Duodenal mucosa (tissue), 2 donors: ENCODE measurements at regions not wholly inside any gene's neighbourhood (a gene's known extent, or its start where the extent isn't known, plus 50 kb on each side); places are given as distances from the start of the nearest gene placed in this dataset.

Experiments
- H3K27ac ChIP-seq: one replicate; pipeline ENCODE4 v1.7.0; 2013; ENCODE audit warnings: low read depth, low read length
- H3K27me3 ChIP-seq, 2 donors: one replicate each; pipeline ENCODE4 v1.7.0; 2013; ENCODE audit warnings: low read length in 2 of 2, control low read depth in 1 of 2; ENCODE audit not compliant: insufficient read depth in 2 of 2, control insufficient read depth in 1 of 2
- H3K36me3 ChIP-seq, 2 donors: one replicate each; pipeline ENCODE4 v1.7.0; 2013; ENCODE audit warnings: low read length in 2 of 2, control low read depth in 1 of 2; ENCODE audit not compliant: insufficient read depth in 2 of 2, control insufficient read depth in 1 of 2
- H3K4me1 ChIP-seq, 2 donors: one replicate each; pipeline ENCODE4 v1.7.0; 2013; ENCODE audit warnings: low read length in 2 of 2, control low read depth in 1 of 2; ENCODE audit not compliant: insufficient read depth in 2 of 2, control insufficient read depth in 1 of 2
- H3K4me3 ChIP-seq, 2 donors: one replicate each; pipeline ENCODE4 v1.7.0; 2013; ENCODE audit warnings: low read length in 2 of 2, low read depth in 1 of 2
- H3K9ac ChIP-seq, 2 donors: one replicate each; pipeline ENCODE4 v1.7.0; 2013; ENCODE audit warnings: low read length in 2 of 2, low read depth in 1 of 2
- H3K9me3 ChIP-seq, 2 donors: one replicate each; pipeline ENCODE4 v1.7.0; 2013; ENCODE audit warnings: low read length in 2 of 2, control low read depth in 1 of 2; ENCODE audit not compliant: control insufficient read depth in 1 of 2

GRCh38 chr4:96972920-96973319 is 1133.0 kb downstream of the PDHA2 start:
- Histone ChIP-seq H3K9ac (no peak overlapping the region), H3K36me3 (no peaks in the 10 kb centered on the region), H3K9me3 (no peaks in the 10 kb centered on the region), H3K27ac (no peak overlapping the region), H3K27me3 (no peaks in the 10 kb centered on the region), H3K4me1 (no peaks in the 10 kb centered on the region), H3K4me3 (no peak overlapping the region)

DNA sequence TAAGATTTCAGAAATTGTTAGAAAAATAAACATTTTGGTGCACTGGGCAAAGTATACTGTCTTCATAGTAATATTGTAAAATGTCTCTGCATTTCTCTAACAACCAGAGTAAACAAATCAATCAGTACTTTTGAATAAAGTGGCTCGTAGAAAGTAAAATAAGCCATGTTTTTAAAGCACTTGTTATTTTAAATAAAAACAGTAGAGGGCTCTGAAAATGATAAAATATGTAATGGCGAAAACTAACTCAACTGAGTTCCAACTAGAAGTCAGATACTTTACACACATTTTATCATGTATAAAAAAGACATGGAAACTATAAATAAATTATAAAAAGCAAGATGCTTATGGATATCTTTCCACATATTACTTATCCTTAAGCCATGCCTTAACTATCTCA is 1134.4 kb downstream of the PDHA2 start:
- Histone ChIP-seq H3K36me3 (no peaks in the 10 kb centered on the region), H3K27ac (no peak overlapping the region), H3K4me1 (no peaks in the 10 kb centered on the region), H3K27me3 (no peaks in the 10 kb centered on the region), H3K4me3 (no peak overlapping the region), H3K9me3 (no peaks in the 10 kb centered on the region), H3K9ac (no peak overlapping the region)

DNA sequence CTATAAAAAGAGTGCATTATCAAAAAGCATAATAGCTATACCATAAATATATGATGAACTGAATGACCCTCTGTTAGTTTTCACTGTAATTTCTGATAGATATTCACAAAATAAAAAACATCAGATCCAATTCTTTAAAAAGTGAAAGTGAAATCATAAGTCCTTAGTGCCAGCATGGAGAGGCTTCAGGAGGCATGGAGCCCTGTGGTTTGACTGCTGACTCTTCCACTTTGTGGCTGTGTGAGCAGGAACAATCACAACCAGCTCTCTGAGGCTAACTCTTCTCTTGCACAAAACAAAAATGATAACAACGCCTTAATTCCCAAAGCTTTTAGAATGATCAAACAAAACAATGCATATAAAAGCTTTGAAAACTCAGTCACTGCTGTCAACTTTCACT is 1143.9 kb downstream of the PDHA2 start:
- H3K27me3 ChIP-seq = no peaks in the 10 kb centered on the region
- H3K36me3 ChIP-seq = no peaks in the 10 kb centered on the region
- peaks cover 0 to 3% of the 10 kb centered on the region in 2 donors for H3K9me3 ChIP-seq
- no peaks in the 10 kb centered on the region for H3K4me1 ChIP-seq
- H3K9ac ChIP-seq = no peak overlapping the region
- H3K27ac ChIP-seq = no peak overlapping the region
- H3K4me3 ChIP-seq = no peak overlapping the region

DNA sequence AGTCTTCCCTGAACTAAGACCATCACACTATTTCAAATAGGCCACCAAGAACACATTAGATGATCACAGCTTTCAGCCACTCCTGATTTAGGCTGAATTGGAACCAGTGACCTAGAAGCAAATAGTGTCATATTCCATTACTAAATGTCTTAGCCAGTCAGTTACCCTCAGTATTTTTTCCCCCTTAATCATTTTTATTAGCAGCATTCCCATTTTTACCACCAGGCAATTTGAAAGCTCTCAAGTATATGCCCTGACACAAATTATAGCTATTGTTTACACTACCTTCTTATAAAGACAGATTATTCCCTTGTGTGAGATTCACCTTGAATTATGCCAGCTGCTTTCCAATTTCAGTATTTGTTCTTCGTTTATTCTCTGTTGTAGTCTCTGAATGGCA is 1146.9 kb downstream of the PDHA2 start:
- Histone ChIP-seq H3K4me3 (no peak overlapping the region), H3K9ac (no peak overlapping the region), H3K4me1 (no peaks in the 10 kb centered on the region), H3K27ac (no peak overlapping the region), H3K36me3 (no peaks in the 10 kb centered on the region), H3K9me3 (no peaks in the 10 kb centered on the region), H3K27me3 (no peaks in the 10 kb centered on the region)

GRCh38 chr4:96991083-96991482 is 1151.2 kb downstream of the PDHA2 start:
- Histone ChIP-seq H3K4me1 (no peaks in the 10 kb centered on the region), H3K27ac (no peak overlapping the region), H3K9ac (no peak overlapping the region), H3K36me3 (no peaks in the 10 kb centered on the region), H3K9me3 (no peaks in the 10 kb centered on the region), H3K4me3 (no peak overlapping the region), H3K27me3 (no peaks in the 10 kb centered on the region)

DNA sequence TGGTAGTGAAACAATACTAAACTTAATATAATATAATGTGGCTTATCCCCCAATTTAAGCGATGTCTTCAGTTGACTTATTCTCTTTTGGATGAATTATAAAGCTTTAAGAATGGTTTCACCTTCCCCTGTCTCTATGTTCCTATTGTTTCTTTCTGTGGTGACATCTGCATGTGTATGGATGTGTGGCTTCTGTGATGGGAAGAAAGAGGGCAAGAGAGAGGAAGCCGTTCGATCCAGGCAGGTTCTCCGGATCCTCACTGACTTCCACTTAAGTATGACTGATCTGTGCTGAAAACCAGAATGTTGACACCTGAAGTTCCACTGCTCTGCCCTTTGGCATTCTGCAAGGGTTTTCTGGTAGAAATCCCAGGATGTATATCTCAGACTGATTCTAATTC is 1150.8 kb downstream of the STPG2 start:
- Histone ChIP-seq H3K9me3 (no peaks in the 10 kb centered on the region), H3K36me3 (no peaks in the 10 kb centered on the region), H3K4me1 (no peaks in the 10 kb centered on the region), H3K9ac (no peak overlapping the region), H3K27me3 (no peaks in the 10 kb centered on the region), H3K4me3 (no peak overlapping the region), H3K27ac (no peak overlapping the region)

- Histone ChIP-seq H3K27me3 (no peaks in the 10 kb centered on the region), H3K36me3 (no peaks in the 10 kb centered on the region), H3K9me3 (no peaks in the 10 kb centered on the region), H3K27ac (no peak overlapping the region), H3K4me1 (no peaks in the 10 kb centered on the region), H3K4me3 (no peak overlapping the region), H3K9ac (no peak overlapping the region)
Measured at GRCh38 chr4:96993560-96993959, 1149.7 kb downstream of the STPG2 start.

- Histone ChIP-seq H3K4me3 (no peak overlapping the region), H3K4me1 (no peaks in the 10 kb centered on the region), H3K9ac (no peak overlapping the region)
Measured at GRCh38 chr4:97003715-97004114, 1139.6 kb downstream of the STPG2 start.

DNA sequence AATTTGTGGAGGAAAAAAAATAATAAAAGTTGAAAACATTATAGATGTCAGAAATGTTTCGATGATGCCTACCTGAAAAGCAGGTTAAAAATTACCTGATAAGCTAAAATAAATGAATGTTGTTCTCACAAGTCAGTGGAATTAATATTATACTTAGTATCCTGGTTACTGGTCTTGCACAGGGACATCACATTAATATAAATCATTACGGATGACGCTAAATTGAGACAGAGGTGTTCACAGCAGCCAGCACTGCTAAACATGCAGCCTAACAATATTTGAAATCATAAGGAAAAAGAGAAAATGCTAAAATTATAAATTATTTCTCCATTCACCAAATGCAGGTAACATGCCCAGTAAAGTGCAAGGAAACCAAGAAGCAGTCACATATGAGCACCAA is 1130.0 kb downstream of the STPG2 start:
- Histone ChIP-seq H3K4me3 (no peak overlapping the region), H3K9ac (no peak overlapping the region), H3K27me3 (no peaks in the 10 kb centered on the region), H3K27ac (no peak overlapping the region), H3K36me3 (no peaks in the 10 kb centered on the region), H3K4me1 (no peaks in the 10 kb centered on the region), H3K9me3 (no peaks in the 10 kb centered on the region)

More at GRCh38 chr4:97003715-97004114, 1139.6 kb downstream of the STPG2 start:
- no peaks in the 10 kb centered on the region for H3K9me3 ChIP-seq
- no peaks in the 10 kb centered on the region for H3K36me3 ChIP-seq
- no peak overlapping the region for H3K27ac ChIP-seq
- H3K27me3 ChIP-seq = no peaks in the 10 kb centered on the region

GRCh38 chr4:97013711-97014110 is 1129.6 kb downstream of the STPG2 start:
- Histone ChIP-seq H3K27ac (no peak overlapping the region), H3K27me3 (no peaks in the 10 kb centered on the region), H3K9me3 (no peaks in the 10 kb centered on the region), H3K4me1 (no peaks in the 10 kb centered on the region), H3K9ac (no peak overlapping the region), H3K4me3 (no peak overlapping the region), H3K36me3 (no peaks in the 10 kb centered on the region)

DNA sequence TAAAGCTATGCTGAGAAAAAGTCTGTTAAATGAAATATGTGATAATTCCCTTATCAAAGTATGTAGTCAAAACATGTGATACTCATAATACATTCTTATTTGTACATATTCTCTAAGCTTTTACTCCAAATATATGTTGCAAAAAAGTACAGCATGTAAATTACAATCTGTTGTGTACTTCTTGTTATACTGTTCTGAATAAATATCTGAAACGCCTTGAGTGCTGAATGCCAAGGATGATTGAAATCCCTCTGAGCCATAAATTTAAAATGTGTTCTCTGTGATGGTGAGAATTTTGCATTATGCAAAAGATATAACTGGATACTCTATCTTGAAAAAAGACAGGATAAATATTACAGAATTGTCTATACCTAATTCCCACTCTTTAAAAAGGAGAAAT is 1128.0 kb downstream of the STPG2 start:
- Histone ChIP-seq H3K36me3 (no peaks in the 10 kb centered on the region), H3K27ac (no peak overlapping the region), H3K4me1 (no peaks in the 10 kb centered on the region), H3K9ac (no peak overlapping the region), H3K27me3 (no peaks in the 10 kb centered on the region), H3K4me3 (no peak overlapping the region), H3K9me3 (no peaks in the 10 kb centered on the region)
